Activated T-helper 9 cell treated with anti-CD3 and anti-CD28 coated beads, Interleukin-2, amount 50 U/mL, for 16 hours (primary cell): ENCODE measurements at regions not wholly inside any gene's neighbourhood (a gene's known extent, or its start where the extent isn't known, plus 50 kb on each side); places are given as distances from the start of the nearest gene placed in this dataset.

Experiments used
- DNase-seq: peaks from one replicate; pipeline ENCODE4 v3.0.0-alpha.2; 2020; ENCODE audit warnings: low read depth

GRCh38 chr15:94607176-94607654, 375.9 kb downstream of the MCTP2 start:
- no peak for DNase-seq

DNA sequence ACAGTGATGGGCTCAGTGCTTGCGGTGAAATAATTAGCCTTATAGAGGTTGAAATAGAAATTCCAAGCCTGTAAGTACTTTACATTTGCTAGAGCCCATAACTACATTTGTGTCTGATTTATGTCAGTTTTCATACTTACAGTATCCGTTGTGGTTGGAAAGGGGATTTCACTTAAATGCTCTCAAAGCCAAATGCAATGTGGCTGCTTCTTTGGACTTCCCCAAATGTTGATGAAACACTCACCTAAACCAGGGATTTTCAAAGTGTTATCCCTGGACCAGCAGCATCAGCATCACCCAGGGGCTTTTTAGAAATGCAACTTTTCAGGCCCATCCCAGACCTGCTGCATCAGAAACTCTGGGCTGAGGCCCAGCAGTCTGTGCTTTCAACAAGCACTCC, 378.7 kb downstream of the MCTP2 start:
- DNase-seq, result no peak

- no peak for DNase-seq
These were observed 379.1 kb downstream of the MCTP2 start for GRCh38 chr15:94610485-94610884.

GRCh38 chr15:94611656-94612055, 380.3 kb downstream of the MCTP2 start:
- DNase-seq, result no peak

DNA sequence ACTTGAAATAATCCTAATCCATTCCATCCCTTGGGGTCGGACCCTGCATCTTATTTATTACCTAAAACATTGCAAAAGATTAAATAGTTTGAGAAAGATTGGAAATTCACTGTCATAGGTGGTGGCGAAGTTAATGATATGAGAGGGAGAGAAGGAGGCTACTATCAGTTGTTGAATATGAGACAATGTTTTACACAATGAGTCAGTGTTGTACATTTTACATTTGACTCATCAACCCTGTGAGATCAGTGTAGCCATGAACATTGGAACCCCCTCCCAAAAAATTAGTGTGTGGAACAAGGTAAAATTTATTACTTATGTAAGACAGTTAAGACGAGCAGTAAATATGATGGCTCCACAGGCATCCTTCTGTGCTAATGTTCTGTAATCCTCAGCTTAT, 384.3 kb downstream of the MCTP2 start:
- no peak for DNase-seq

DNA sequence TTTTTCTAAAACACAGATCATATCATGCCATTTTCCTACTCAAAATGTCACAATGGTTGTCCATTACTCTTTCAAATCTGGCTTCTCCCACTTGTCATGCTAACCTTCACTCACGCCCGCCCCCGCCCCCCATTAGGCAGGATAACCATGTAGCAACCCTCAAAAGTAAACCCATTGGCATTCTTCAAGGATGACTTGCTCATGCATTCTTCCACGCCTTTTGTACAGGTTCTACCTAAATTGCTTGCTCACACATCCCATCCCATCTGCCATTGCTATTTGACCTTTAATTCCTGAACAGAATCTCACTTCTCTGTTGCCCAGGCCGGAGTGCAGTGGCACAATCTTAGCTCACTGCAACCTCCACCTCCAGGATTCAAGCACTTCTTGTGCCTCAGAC, 389.3 kb downstream of the MCTP2 start:
- no peak for DNase-seq

- no peak for DNase-seq
These were observed 390.4 kb downstream of the MCTP2 start for GRCh38 chr15:94621736-94622135.

- DNase-seq, result no peak
These were observed 395.6 kb downstream of the MCTP2 start for GRCh38 chr15:94626949-94627348.

GRCh38 chr15:94631608-94632007, 400.2 kb downstream of the MCTP2 start:
- DNase-seq, result no peak

GRCh38 chr15:94638183-94638582, 406.8 kb downstream of the MCTP2 start:
- DNase-seq, result no peak

- no peak for DNase-seq
These were observed 408.3 kb downstream of the MCTP2 start for GRCh38 chr15:94639701-94640100.

DNA sequence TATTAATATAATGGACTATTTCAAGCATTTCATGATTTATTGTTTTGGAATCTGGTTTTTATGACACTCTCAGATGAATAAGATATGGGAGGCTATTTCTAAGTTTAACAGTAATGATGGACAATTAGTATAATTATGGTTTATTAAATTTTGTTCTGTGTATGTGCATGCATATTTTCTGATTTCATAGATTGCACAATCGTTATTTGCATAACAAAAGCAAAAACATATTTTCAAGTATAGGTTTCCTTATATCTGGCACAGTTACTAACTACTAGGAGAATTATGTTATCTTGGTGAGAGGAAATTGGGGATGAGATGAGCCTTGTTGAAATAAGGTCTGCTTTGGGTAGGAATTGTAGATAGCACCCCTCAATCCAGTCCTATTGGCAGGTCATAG, 413.1 kb downstream of the MCTP2 start:
- no peak for DNase-seq

DNA sequence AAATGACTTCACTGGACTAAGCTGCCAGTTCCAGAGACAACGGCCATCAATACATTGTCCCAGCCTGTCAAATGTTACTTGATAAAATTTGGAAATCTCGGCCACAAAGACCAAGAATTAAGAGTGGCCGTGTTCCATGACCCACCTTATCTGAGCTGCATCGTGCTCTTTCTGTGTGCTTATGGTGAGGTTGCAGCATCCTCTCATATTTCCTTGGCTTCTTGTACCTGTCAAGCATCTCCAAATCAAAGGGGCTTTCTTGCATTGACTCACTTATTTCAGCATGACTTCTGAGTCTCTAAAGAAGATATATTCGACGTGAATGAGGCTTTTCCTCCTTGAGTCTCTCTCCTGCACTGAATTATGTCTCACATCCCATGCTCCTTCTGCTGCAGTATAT, 421.7 kb downstream of the MCTP2 start:
- no peak for DNase-seq

DNA sequence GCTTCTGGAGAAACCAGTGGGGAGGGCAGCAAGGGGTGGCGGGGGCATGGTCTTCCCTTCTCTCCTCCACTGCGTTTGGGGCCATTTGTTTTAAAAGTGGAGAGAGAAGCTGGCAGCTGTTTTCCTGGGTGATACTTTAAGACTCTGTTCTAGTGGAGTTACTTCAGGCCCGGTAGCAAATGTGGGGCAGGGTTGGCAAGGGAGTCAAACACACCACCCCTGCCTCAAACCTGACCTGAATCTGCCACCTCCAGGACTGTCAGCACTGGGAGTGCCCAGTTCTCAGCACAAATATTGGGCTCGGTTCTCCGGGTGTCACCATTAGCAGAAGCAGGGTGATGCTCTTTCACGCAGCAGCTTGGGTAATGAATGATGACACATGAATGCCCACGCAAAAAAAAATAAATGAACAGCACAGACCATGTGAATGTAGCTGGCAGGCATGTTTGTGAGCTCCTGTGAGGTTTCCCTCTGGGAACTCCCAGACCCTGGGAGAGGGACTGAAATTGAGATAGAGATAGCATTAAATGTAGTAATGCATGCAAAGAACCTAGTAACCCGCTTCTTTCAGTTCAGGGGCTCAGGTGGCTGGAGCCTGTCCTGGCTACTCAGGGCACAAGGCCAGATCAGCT, 424.0 kb downstream of the MCTP2 start:
- no peak for DNase-seq

- DNase-seq, result no peak
These were observed 434.5 kb downstream of the MCTP2 start for GRCh38 chr15:94665676-94666441.

DNA sequence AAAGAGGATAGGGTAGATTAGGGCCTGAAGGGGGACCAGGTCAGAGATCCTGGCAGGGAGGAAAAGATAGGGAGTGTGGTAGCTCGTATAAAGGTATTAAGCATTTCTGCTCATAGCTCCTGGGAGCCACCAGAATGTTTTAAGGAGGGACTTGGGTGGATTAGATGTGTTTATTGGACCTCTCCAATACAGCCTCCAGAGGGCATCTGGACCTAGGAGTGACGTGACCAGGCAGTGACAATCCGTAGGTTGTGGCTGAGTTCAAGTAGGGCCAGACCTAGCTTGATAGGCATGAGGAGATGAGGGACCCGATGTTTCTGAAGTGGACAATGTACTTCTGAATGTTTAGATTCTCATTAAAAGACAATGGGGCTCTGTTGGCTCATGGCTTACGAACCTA, 435.2 kb downstream of the MCTP2 start:
- DNase-seq, result no peak

GRCh38 chr15:94667109-94667508, 435.7 kb downstream of the MCTP2 start:
- DNase-seq, result no peak

DNA sequence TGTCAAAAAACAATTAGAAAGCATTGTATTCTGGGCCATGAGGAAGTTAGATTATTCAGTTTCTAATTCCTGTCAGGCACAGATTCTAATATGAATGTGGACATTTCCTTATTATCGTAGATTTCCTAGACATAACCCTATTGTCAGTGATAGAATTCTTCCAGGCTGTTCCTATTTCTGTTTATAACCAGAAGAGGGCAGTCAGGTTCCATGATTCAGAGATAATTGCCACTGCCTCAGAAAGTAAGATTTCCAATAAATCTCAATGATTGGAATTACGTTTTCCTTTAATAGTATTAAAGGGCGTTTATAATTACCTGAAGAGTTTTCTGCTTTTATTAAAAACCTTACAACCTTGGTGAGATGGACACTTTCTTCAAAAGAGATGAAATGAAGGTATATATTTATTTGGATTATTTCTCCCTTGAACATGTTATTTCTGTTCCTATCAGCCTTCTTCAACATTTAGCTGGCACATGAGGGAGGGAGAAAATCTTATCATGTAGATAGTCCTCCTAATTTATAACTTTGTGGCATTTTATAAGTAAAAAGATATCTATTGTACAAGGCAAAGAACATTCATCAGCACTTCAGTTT, 439.2 kb downstream of the MCTP2 start:
- no peak for DNase-seq

DNA sequence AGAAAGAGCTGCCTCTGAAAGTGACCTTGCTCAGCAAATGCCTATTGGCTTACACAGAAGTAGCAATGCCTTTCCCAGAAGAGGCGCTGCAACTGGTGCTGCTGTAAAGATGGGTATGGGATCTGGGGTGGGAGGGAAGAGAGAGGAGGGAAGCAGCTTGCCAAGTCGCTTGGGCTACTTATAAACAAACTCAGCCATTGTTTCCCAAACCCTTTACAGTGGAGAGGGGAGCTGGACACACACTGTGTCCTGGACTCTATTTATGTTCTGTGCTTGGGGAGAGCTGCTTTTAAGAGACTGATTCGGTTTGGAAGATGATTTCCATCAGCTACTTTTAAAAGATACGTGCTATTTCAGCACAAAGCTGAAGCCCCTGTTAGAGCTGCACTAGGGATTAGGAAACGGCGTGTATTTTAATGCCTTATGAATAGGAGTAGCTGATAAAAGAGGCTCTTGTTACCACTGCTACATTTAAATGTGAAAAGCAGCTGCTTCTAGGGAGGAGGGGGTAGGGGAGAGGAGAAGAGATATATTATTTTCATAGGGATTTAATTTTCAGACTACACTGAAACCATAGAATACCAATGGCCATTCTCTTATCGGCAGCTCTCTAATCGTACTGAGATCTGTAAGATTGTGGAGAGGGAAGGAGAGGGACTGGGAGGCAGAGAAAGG, 440.6 kb downstream of the MCTP2 start:
- no peak for DNase-seq

DNA sequence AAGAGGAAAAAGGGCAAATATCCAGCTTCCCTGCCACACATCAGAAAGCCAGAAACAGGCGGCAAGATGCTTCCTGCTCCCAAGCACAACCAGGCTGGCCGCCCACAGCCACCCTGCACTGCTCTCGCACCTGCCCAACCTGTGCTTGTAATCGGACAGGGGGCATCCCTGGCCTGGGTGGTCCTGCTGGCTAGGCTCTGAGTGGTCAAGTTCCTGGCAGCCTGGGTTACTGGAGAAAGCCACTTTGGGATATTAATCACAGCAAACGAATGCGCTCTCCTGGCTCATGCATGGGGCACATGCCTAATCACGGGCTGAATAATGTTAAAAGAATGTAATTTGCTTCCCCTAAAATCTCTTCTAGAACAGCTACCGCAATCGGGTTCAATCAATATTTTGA, 442.4 kb downstream of the MCTP2 start:
- no peak for DNase-seq

GRCh38 chr15:94674296-94674695, 442.9 kb downstream of the MCTP2 start:
- no peak for DNase-seq

DNA sequence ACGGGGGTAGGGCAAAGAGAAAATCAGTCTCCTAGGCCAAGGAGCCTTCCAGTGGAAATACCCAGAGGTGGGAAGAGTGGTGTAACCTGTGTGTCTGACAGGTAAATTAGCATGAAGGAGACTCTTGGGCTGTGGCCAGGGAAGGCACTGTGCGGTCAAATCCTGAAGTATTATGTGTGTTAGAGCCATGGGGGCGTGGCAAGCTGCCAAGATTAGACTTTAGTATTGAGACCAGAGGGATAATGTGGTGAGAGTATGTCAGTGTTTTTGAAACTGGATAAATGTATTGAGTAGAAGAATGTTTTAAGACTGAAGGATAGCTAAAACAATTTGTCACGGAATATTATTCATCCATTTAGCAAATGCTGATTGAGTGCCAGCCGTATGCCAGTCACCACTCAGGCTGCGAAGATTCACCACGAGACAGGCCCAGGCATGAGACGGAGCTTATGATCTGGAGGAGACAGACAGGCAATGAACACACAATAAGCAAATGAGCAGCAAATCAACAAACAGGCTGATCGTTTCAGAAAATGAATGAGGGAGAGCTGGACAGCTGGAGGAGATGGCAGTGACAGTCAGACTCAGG, 445.9 kb downstream of the MCTP2 start:
- DNase-seq, result no peak
